ENCODE measurements at regions not wholly inside any gene's neighbourhood (a gene's known extent, or its start where the extent isn't known, plus 50 kb on each side); places are given as distances from the start of the nearest gene placed in this dataset.

- TF ChIP-seq MYC (IDR thresholded peaks at IDR 0.05; ENCODE audit: borderline replicate concordance, low read length), result no peak
- no peak for TF ChIP-seq ATOH8 (CRISPR knock-in tag; IDR thresholded peaks at IDR 0.05; ENCODE audit: low read depth)
- no peak for TF ChIP-seq CTCF (IDR thresholded peaks at IDR 0.05)
- TF ChIP-seq CHD4 (IDR thresholded peaks at IDR 0.05; ENCODE audit: borderline replicate concordance), result no peak
These were observed 137.4 kb upstream of the CDH4 start (continued) for GRCh38 chr20:61114493-61115175.

- no peak for TF ChIP-seq RNF2 (IDR thresholded peaks at IDR 0.05; ENCODE audit: borderline replicate concordance, low read depth)
- TF ChIP-seq RFX5 (IDR thresholded peaks at IDR 0.05), result no peak
- TF ChIP-seq CEBPB (IDR thresholded peaks at IDR 0.05), result no peak
- TF ChIP-seq CBX2 (IDR thresholded peaks at IDR 0.05; ENCODE audit: borderline replicate concordance, low read depth), result no peak
- no peak for TF ChIP-seq POLR2A (IDR thresholded peaks at IDR 0.05; ENCODE audit: low read length)
- TF ChIP-seq HOXB5 (CRISPR knock-in tag; IDR thresholded peaks at IDR 0.05), result no peak
- TF ChIP-seq RCOR1 (IDR thresholded peaks at IDR 0.05; ENCODE audit: low read depth, low read length), result no peak
- no peak for TF ChIP-seq BCL3 (IDR thresholded peaks at IDR 0.05)
- TF ChIP-seq TP53 (CRISPR knock-in tag; IDR thresholded peaks at IDR 0.05), result no peak
- POLR2A ChIA-PET, result no interaction called here
- ATAC-seq (no peak), FAIRE-seq (no peak), DNase-seq (ENCODE audit: low read depth in 1 of 2, low spot score in 1 of 2) (peak in 1 of 2 experiments; percentile 30)
- Histone ChIP-seq H3K4me2 (peak overlapping the region; percentile 28), H3K9me3 (no peaks in the 10 kb centered on the region), H3K4me3 (no peak overlapping the region), H3K27ac (peak overlapping the region; percentile 86 to 93), H3K4me1 (peaks cover 53% of the 10 kb centered on the region)
- CTCF ChIA-PET, result interaction anchor here (1.1 to 1.9 kb wide), 5 partner anchors 9 to 148 kb away, joined by 3 to 9 read pairs (median 4); no protein-coding TSS in a partner anchor
- 51% methylated on average over 8 of the region's 8 CpGs for WGBS (ENCODE audit: missing lambda C conversion rate)
These were observed 136.5 kb upstream of the CDH4 start for GRCh38 chr20:61115364-61116065.

- H3K4me2 ChIP-seq, result peak overlapping the region; percentile 67
- no peaks in the 10 kb centered on the region for H3K9me3 ChIP-seq
- peak overlapping the region; percentile 86 to 93 for H3K27ac ChIP-seq
- 1% methylated on average over 5 of the region's 5 CpGs for WGBS (ENCODE audit: missing lambda C conversion rate)
- ChIA-PET CTCF (interaction anchor here (0.6 to 1.9 kb wide), 12 partner anchors 11 to 266 kb away, joined by 3 to 9 read pairs (median 3); no protein-coding TSS in a partner anchor), POLR2A (interaction anchor here (0.6 to 3.7 kb wide), 6 partner anchors 10 to 1020 kb away, joined by 3 to 20 read pairs (median 6); partner anchors contain the start of gene CDH4)
- H3K4me3 ChIP-seq, result peak overlapping the region; percentile 9; the same call in 1 of the 3 replicates
- peak; percentile 87 to 88 for ATAC-seq
- peak; percentile 36 for FAIRE-seq
- H3K4me1 ChIP-seq, result peaks cover 62% of the 10 kb centered on the region
- peak; percentile 93 to 94 for DNase-seq (ENCODE audit: low read depth in 1 of 2, low spot score in 1 of 2)
- TF ChIP-seq CTCF (IDR thresholded peaks at IDR 0.05) (no peak), POLR2AphosphoS2 (conservative IDR thresholded peaks at IDR 0.05; ENCODE audit: low read length) (no peak), TP53 (CRISPR knock-in tag; IDR thresholded peaks at IDR 0.05) (no peak), FOSB (CRISPR knock-in tag; IDR thresholded peaks at IDR 0.05) (no peak), JUN (IDR thresholded peaks at IDR 0.05) (peak; percentile 56 to 64; a peak in 3 of 5 replicates), RFX5 (IDR thresholded peaks at IDR 0.05) (no peak), HDAC2 (IDR thresholded peaks at IDR 0.05) (no peak), ZSCAN20 (CRISPR knock-in tag; IDR thresholded peaks at IDR 0.05) (no peak), JUNB (IDR thresholded peaks at IDR 0.05) (peak; percentile 79), HOXB5 (CRISPR knock-in tag; IDR thresholded peaks at IDR 0.05) (no peak), KDM1A (IDR thresholded peaks at IDR 0.05; ENCODE audit: low read depth) (no peak), TFCP2L1 (CRISPR knock-in tag; IDR thresholded peaks at IDR 0.05) (no peak), KDM5A (IDR thresholded peaks at IDR 0.05) (no peak), CHD2 (IDR thresholded peaks at IDR 0.05; ENCODE audit: low read length, partially characterized antibody) (no peak), REST (IDR thresholded peaks at IDR 0.05) (no peak)
These were observed 134.3 kb upstream of the CDH4 start for GRCh38 chr20:61117725-61118124.
